ENCODE measurements at regions not wholly inside any gene's neighbourhood (a gene's known extent, or its start where the extent isn't known, plus 50 kb on each side); places are given as distances from the start of the nearest gene placed in this dataset.

GRCh38 chr7:43040461-43040860, 72.0 kb upstream of the HECW1 start:
- no peak overlapping the region for H3K4me3 ChIP-seq
- H3K27me3 ChIP-seq, result no peaks in the 10 kb centered on the region
- no peaks in the 10 kb centered on the region for H3K4me1 ChIP-seq (ENCODE audit: insufficient read depth)
- no peaks in the 10 kb centered on the region for H3K36me3 ChIP-seq
- intact Hi-C loops (cut with DNase I), result no loop called here
- no peak overlapping the region for H3K27ac ChIP-seq
- TF ChIP-seq EP300 (IDR thresholded peaks at IDR 0.05) (no peak), POLR2A (IDR thresholded peaks at IDR 0.05) (no peak), CTCF (IDR thresholded peaks at IDR 0.05) (no peak)
- H3K9me3 ChIP-seq, result no peaks in the 10 kb centered on the region
- no peak for DNase-seq

- Histone ChIP-seq H3K27me3 (no peaks in the 10 kb centered on the region), H3K9me3 (no peaks in the 10 kb centered on the region), H3K4me3 (no peak overlapping the region), H3K4me1 (ENCODE audit: insufficient read depth) (no peaks in the 10 kb centered on the region), H3K27ac (no peak overlapping the region), H3K36me3 (no peaks in the 10 kb centered on the region)
- 62 to 70% (median 67%) methylated on average over 2 of the region's 2 CpGs for WGBS, 3 donors
- TF ChIP-seq CTCF (IDR thresholded peaks at IDR 0.05) (no peak), POLR2A (IDR thresholded peaks at IDR 0.05) (no peak), EP300 (IDR thresholded peaks at IDR 0.05) (no peak)
- intact Hi-C loops (cut with DNase I), result no loop called here
- DNase-seq, result no peak
Observed at GRCh38 chr7:43041105-43041504, 71.3 kb upstream of the HECW1 start.

- no peak overlapping the region for H3K27ac ChIP-seq
- intact Hi-C loops (cut with DNase I), result no loop called here
- TF ChIP-seq POLR2A (IDR thresholded peaks at IDR 0.05), result no peak
- no peak for TF ChIP-seq CTCF (IDR thresholded peaks at IDR 0.05)
- no peak for TF ChIP-seq EP300 (IDR thresholded peaks at IDR 0.05)
- H3K9me3 ChIP-seq, result no peaks in the 10 kb centered on the region
- no peaks in the 10 kb centered on the region for H3K4me1 ChIP-seq (ENCODE audit: insufficient read depth)
- H3K4me3 ChIP-seq, result no peak overlapping the region
- H3K36me3 ChIP-seq, result no peaks in the 10 kb centered on the region
- DNase-seq, result no peak
- H3K27me3 ChIP-seq, result no peaks in the 10 kb centered on the region
Observed at GRCh38 chr7:43041724-43042123, 70.7 kb upstream of the HECW1 start.

GRCh38 chr7:43042302-43042701, 70.1 kb upstream of the HECW1 start:
- no peaks in the 10 kb centered on the region for H3K4me1 ChIP-seq (ENCODE audit: insufficient read depth)
- H3K36me3 ChIP-seq, result no peaks in the 10 kb centered on the region
- no peak for DNase-seq
- no peak overlapping the region for H3K27ac ChIP-seq
- H3K4me3 ChIP-seq, result no peak overlapping the region
- no peaks in the 10 kb centered on the region for H3K27me3 ChIP-seq
- TF ChIP-seq CTCF (IDR thresholded peaks at IDR 0.05), result no peak
- TF ChIP-seq EP300 (IDR thresholded peaks at IDR 0.05), result no peak
- no peak for TF ChIP-seq POLR2A (IDR thresholded peaks at IDR 0.05)
- intact Hi-C loops (cut with DNase I), result no loop called here
- 78 to 84% (median 82%) methylated on average over 3 of the region's 3 CpGs for WGBS, 3 donors
- H3K9me3 ChIP-seq, result no peaks in the 10 kb centered on the region

GRCh38 chr7:43044511-43044910, 67.9 kb upstream of the HECW1 start:
- 10 to 51% (median 11%) methylated on average over 1 of the region's 1 CpG for WGBS, 3 donors
- H3K36me3 ChIP-seq, result no peaks in the 10 kb centered on the region
- intact Hi-C loops (cut with DNase I), result no loop called here

More at GRCh38 chr7:43044511-43044910, 67.9 kb upstream of the HECW1 start:
- Histone ChIP-seq H3K27me3 (no peaks in the 10 kb centered on the region), H3K9me3 (no peaks in the 10 kb centered on the region), H3K4me3 (no peak overlapping the region), H3K27ac (no peak overlapping the region), H3K4me1 (ENCODE audit: insufficient read depth) (no peaks in the 10 kb centered on the region)
- DNase-seq, result no peak
- TF ChIP-seq EP300 (IDR thresholded peaks at IDR 0.05) (no peak), CTCF (IDR thresholded peaks at IDR 0.05) (no peak), POLR2A (IDR thresholded peaks at IDR 0.05) (no peak)

Data from ovary (tissue), 7 donors.